GM12892 (cell line): ENCODE measurements at regions not wholly inside any gene's neighbourhood (a gene's known extent, or its start where the extent isn't known, plus 50 kb on each side); places are given as distances from the start of the nearest gene placed in this dataset.
"Not testable (repeated sequence)": the region's sequence is repeated elsewhere in the genome, so short reads cannot be mapped to it uniquely, and the experiment has no call there.

Experiments used
- DNase-seq: peaks from one replicate; pipeline ENCODE4 v3.0.0; 2011; ENCODE audit not compliant: insufficient read length
- FAIRE-seq: peaks from 2 replicates; lab custom pipeline; 2011; peaks lifted over from hg19 to GRCh38; lab: Jason Lieb, UNC
- POLR2A ChIP-seq: IDR thresholded peaks from 2 replicates; pipeline ENCODE4 v1.6.1; 2011; ENCODE audit warnings: low read depth, low read length, control low read depth
- POLR2AphosphoS5 ChIP-seq: IDR thresholded peaks from 2 replicates; pipeline ENCODE4 v1.6.1; 2011; ENCODE audit warnings: low read depth, low read length, control low read depth
- TAF1 ChIP-seq: IDR thresholded peaks from 2 replicates; pipeline ENCODE4 v1.6.1; 2011; ENCODE audit warnings: low read depth, mild to moderate bottlenecking, control low read depth, low read length, borderline replicate concordance

GRCh38 chr22:49464037-49464436 lies 363.6 kb downstream of the BRD1 start:
- TF ChIP-seq POLR2A (no peak), TAF1 (no peak), POLR2AphosphoS5 (no peak)
- DNase-seq = no peak
- FAIRE-seq = no peak

- FAIRE-seq (no peak), DNase-seq (no peak)
- no peak for TF ChIP-seq TAF1
- TF ChIP-seq POLR2A = no peak
- TF ChIP-seq POLR2AphosphoS5 = no peak
Observed at GRCh38 chr22:49462795-49463194, 364.9 kb downstream of the BRD1 start.

- DNase-seq (no peak), FAIRE-seq (no peak)
- TF ChIP-seq TAF1 (no peak), POLR2A (no peak), POLR2AphosphoS5 (no peak)
Observed at GRCh38 chr22:49462291-49462690, 365.4 kb downstream of the BRD1 start.

GRCh38 chr22:49461674-49462073 lies 366.0 kb downstream of the BRD1 start:
- FAIRE-seq (no peak), DNase-seq (no peak)
- TF ChIP-seq TAF1 = no peak
- TF ChIP-seq POLR2A = no peak
- TF ChIP-seq POLR2AphosphoS5 = no peak

GRCh38 chr22:49460592-49461281 lies 366.9 kb downstream of the BRD1 start:
- TF ChIP-seq TAF1 = no peak
- no peak for TF ChIP-seq POLR2AphosphoS5
- DNase-seq (no peak), FAIRE-seq (no peak)

GRCh38 chr22:49460091-49460490 lies 367.6 kb downstream of the BRD1 start:
- TF ChIP-seq POLR2AphosphoS5 (no peak), POLR2A (no peak), TAF1 (no peak)
- no peak for FAIRE-seq
- DNase-seq = no peak

- FAIRE-seq = no peak
- TF ChIP-seq POLR2A (no peak), POLR2AphosphoS5 (no peak), TAF1 (no peak)
- no peak for DNase-seq
Observed at GRCh38 chr22:49458708-49459099, 369.0 kb downstream of the BRD1 start.

GRCh38 chr22:49457946-49458707 lies 369.5 kb downstream of the BRD1 start:
- TF ChIP-seq POLR2AphosphoS5 (no peak), POLR2A (no peak), TAF1 (no peak)
- FAIRE-seq (no peak), DNase-seq (no peak)

GRCh38 chr22:49457146-49457545 lies 370.5 kb downstream of the BRD1 start:
- DNase-seq (no peak), FAIRE-seq (no peak)
- TF ChIP-seq TAF1 (no peak), POLR2AphosphoS5 (no peak), POLR2A (no peak)

GRCh38 chr22:49455595-49455994 lies 372.1 kb downstream of the BRD1 start:
- FAIRE-seq = no peak

GRCh38 chr22:49454726-49455125 lies 372.9 kb downstream of the BRD1 start:
- TF ChIP-seq TAF1 (no peak), POLR2AphosphoS5 (no peak), POLR2A (no peak)
- no peak for FAIRE-seq

More at GRCh38 chr22:49455595-49455994, 372.1 kb downstream of the BRD1 start:
- no peak for TF ChIP-seq TAF1
- no peak for TF ChIP-seq POLR2AphosphoS5
- no peak for TF ChIP-seq POLR2A
- DNase-seq = no peak

GRCh38 chr22:49453771-49454170 lies 373.9 kb downstream of the BRD1 start:
- FAIRE-seq = no peak
- TF ChIP-seq POLR2A (no peak), POLR2AphosphoS5 (no peak), TAF1 (no peak)
- no peak for DNase-seq

More at GRCh38 chr22:49454726-49455125, 372.9 kb downstream of the BRD1 start:
- no peak for DNase-seq

- not testable (repeated sequence) for FAIRE-seq, DNase-seq
Observed at GRCh38 chr22:49453019-49453418, 374.7 kb downstream of the BRD1 start.
